ENCODE measurements at regions not wholly inside any gene's neighbourhood (a gene's known extent, or its start where the extent isn't known, plus 50 kb on each side); places are given as distances from the start of the nearest gene placed in this dataset.

DNA sequence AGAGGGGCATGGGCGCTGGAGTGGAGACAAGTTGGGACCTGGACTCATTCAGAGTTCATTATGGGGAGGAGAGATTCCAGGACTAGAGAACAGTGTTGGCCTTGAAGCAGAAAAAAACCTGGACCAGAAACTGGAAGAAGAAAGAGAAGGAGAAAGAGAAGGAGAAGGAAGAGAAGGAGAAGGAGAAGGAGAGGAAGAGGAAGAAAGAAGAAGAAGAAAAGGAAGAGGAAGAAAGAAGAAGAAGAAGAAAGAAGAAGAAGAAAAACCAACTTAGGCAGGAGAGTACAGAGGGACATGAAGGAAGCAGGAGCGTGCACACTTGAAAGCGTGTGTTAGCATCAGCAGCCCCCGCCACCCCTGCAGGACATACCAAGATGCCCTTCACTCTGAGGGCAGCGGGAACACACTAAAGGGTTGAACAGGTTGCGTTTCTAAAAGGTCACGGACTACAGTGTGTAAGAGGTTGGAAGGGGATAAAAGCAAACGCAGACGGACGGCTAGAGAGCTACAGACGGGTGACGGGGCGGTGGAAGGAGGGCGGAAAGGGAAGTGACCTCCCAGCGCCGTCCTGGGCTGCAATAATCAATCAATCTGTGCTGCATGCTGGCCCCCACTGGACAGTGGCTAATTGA is 95.3 kb downstream of the SEC61G start:
- TF ChIP-seq, protein P1, sequence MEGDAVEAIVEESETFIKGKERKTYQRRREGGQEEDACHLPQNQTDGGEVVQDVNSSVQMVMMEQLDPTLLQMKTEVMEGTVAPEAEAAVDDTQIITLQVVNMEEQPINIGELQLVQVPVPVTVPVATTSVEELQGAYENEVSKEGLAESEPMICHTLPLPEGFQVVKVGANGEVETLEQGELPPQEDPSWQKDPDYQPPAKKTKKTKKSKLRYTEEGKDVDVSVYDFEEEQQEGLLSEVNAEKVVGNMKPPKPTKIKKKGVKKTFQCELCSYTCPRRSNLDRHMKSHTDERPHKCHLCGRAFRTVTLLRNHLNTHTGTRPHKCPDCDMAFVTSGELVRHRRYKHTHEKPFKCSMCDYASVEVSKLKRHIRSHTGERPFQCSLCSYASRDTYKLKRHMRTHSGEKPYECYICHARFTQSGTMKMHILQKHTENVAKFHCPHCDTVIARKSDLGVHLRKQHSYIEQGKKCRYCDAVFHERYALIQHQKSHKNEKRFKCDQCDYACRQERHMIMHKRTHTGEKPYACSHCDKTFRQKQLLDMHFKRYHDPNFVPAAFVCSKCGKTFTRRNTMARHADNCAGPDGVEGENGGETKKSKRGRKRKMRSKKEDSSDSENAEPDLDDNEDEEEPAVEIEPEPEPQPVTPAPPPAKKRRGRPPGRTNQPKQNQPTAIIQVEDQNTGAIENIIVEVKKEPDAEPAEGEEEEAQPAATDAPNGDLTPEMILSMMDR (IDR thresholded peaks at IDR 0.05), result no peak
- no peak for TF ChIP-seq POLR2A (IDR thresholded peaks at IDR 0.05)

All from testis (tissue), 2 donors.